ENCODE measurements at regions not wholly inside any gene's neighbourhood (a gene's known extent, or its start where the extent isn't known, plus 50 kb on each side); places are given as distances from the start of the nearest gene placed in this dataset.
A peak's percentile ranks its signal among the peaks of the same experiment; 100 is the strongest.

DNA sequence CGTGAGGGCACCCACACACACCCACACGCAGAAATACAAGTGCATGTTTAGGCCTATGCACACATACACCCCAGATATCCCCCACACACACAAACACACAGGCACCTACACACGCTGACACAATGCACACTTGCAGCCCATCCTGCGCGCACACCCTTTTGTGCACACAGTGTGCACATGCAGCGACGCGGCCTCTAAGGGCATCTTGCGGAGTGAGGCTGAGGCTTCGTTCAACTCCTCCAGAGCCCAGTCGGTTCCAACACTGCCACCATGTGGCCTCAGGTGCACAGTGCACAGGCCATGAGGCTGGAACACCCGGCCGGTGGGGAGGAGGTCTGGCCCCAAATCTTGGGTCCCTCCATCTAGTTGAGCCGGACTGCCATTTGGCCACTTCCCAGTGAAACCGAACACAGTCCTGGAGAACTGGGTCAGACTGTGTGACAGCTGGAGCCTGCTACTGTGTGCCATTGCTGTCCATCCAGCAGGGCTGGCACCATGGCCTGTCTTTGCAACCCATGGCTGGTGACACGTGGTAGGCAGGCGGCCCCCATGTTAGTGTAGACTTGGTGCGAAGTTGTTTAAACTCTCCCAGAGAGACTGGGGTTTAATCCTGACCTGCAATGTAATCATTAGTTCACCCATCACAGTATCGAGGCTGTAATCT is 97.7 kb upstream of the MVB12B start:
- no peak overlapping the region for H3K4me2 ChIP-seq
- ATAC-seq, result peak; percentile 96
- peak; percentile 90 for DNase-seq (ENCODE audit: low spot score)
- Mint-ChIP-seq H3K4me1 (no peaks in the 10 kb centered on the region), H3K27ac (no peak overlapping the region), H3K36me3 (ENCODE audit: low read depth) (no peaks in the 10 kb centered on the region), H3K4me3 (no peak overlapping the region), H3K27me3 (ENCODE audit: insufficient read depth, low read depth, poor library complexity) (peaks cover 12% of the 10 kb centered on the region), H3K9me3 (no peaks in the 10 kb centered on the region; the same call in 2 of the 3 replicates)
- H3K79me2 ChIP-seq (replicated peaks; ENCODE audit: insufficient read depth), result no peaks in the 10 kb centered on the region
- H3K36me3 ChIP-seq (ENCODE audit: insufficient read depth), result no peaks in the 10 kb centered on the region
- no peaks in the 10 kb centered on the region for H3F3A ChIP-seq (replicated peaks; ENCODE audit: low read depth)
- 0 out of 2 replicates have a peak overlapping the region, but pooled peaks have one; percentile 66 for H2AFZ ChIP-seq
- no peak for TF ChIP-seq JUNB (IDR thresholded peaks at IDR 0.05; ENCODE audit: unreplicated experiment)
- TF ChIP-seq, protein P1, sequence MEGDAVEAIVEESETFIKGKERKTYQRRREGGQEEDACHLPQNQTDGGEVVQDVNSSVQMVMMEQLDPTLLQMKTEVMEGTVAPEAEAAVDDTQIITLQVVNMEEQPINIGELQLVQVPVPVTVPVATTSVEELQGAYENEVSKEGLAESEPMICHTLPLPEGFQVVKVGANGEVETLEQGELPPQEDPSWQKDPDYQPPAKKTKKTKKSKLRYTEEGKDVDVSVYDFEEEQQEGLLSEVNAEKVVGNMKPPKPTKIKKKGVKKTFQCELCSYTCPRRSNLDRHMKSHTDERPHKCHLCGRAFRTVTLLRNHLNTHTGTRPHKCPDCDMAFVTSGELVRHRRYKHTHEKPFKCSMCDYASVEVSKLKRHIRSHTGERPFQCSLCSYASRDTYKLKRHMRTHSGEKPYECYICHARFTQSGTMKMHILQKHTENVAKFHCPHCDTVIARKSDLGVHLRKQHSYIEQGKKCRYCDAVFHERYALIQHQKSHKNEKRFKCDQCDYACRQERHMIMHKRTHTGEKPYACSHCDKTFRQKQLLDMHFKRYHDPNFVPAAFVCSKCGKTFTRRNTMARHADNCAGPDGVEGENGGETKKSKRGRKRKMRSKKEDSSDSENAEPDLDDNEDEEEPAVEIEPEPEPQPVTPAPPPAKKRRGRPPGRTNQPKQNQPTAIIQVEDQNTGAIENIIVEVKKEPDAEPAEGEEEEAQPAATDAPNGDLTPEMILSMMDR (conservative IDR thresholded peaks at IDR 0.05; ENCODE audit: low read depth in 2 of 2), result peak; percentile 79 to 97
- no peaks in the 10 kb centered on the region for H3K4me1 ChIP-seq (ENCODE audit: insufficient read depth)
- no peak overlapping the region for H3K27ac ChIP-seq (ENCODE audit: low read depth)
- H3K4me3 ChIP-seq, result no peak overlapping the region
- no peaks in the 10 kb centered on the region for H3K27me3 ChIP-seq (ENCODE audit: insufficient read depth)
- H4K20me1 ChIP-seq (replicated peaks; ENCODE audit: insufficient read depth), result no peaks in the 10 kb centered on the region
- no peaks in the 10 kb centered on the region for H3K9me2 ChIP-seq (ENCODE audit: insufficient read depth)

DNA sequence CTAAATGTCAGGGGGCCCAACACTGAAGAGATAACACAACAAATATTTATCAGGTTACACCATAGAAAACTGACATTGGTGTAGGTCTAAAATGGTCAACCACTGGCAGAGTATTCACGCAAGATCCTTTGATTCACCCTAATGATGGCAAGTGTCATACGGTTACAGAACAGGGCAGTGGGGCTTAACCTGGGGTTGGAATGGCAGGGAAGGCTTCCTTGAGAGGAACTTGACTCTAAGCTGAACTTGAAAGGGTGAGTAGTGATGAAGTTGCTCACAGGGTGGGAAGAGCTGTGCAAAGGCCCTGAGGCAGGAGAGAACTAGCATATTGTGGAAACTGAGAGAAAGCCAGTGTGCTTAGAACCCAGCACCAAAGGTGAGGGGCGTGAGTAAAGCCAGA is 97.1 kb upstream of the MVB12B start:
- H3K27ac ChIP-seq (ENCODE audit: low read depth), result no peak overlapping the region
- H3K4me2 ChIP-seq, result no peak overlapping the region
- no peak for ATAC-seq
- H3F3A ChIP-seq (replicated peaks; ENCODE audit: low read depth), result no peaks in the 10 kb centered on the region
- no peaks in the 10 kb centered on the region for H3K36me3 ChIP-seq (ENCODE audit: insufficient read depth)
- H3K4me1 ChIP-seq (ENCODE audit: insufficient read depth), result no peaks in the 10 kb centered on the region
- Mint-ChIP-seq H3K9me3 (no peaks in the 10 kb centered on the region; the same call in 2 of the 3 replicates), H3K27me3 (ENCODE audit: insufficient read depth, low read depth, poor library complexity) (peaks cover 10% of the 10 kb centered on the region), H3K27ac (no peak overlapping the region), H3K36me3 (ENCODE audit: low read depth) (no peaks in the 10 kb centered on the region), H3K4me3 (no peak overlapping the region), H3K4me1 (no peaks in the 10 kb centered on the region)
- no peaks in the 10 kb centered on the region for H3K79me2 ChIP-seq (replicated peaks; ENCODE audit: insufficient read depth)
- H2AFZ ChIP-seq, result no peak overlapping the region
- no peaks in the 10 kb centered on the region for H3K9me2 ChIP-seq (ENCODE audit: insufficient read depth)
- H3K4me3 ChIP-seq, result no peak overlapping the region
- DNase-seq (ENCODE audit: low spot score), result no peak
- no peaks in the 10 kb centered on the region for H3K27me3 ChIP-seq (ENCODE audit: insufficient read depth)
- H4K20me1 ChIP-seq (replicated peaks; ENCODE audit: insufficient read depth), result no peaks in the 10 kb centered on the region
- TF ChIP-seq, protein P2, sequence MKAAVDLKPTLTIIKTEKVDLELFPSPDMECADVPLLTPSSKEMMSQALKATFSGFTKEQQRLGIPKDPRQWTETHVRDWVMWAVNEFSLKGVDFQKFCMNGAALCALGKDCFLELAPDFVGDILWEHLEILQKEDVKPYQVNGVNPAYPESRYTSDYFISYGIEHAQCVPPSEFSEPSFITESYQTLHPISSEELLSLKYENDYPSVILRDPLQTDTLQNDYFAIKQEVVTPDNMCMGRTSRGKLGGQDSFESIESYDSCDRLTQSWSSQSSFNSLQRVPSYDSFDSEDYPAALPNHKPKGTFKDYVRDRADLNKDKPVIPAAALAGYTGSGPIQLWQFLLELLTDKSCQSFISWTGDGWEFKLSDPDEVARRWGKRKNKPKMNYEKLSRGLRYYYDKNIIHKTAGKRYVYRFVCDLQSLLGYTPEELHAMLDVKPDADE (IDR thresholded peaks at IDR 0.05), result no peak
- TF ChIP-seq, protein P1 (conservative IDR thresholded peaks at IDR 0.05; ENCODE audit: low read depth in 2 of 2), result no peak
- TF ChIP-seq CREB1 (CRISPR knock-in tag; IDR thresholded peaks at IDR 0.05; ENCODE audit: low read depth), result no peak
- TF ChIP-seq ZNF331 (CRISPR knock-in tag; IDR thresholded peaks at IDR 0.05; ENCODE audit: low read depth), result no peak
- TF ChIP-seq, protein P3, sequence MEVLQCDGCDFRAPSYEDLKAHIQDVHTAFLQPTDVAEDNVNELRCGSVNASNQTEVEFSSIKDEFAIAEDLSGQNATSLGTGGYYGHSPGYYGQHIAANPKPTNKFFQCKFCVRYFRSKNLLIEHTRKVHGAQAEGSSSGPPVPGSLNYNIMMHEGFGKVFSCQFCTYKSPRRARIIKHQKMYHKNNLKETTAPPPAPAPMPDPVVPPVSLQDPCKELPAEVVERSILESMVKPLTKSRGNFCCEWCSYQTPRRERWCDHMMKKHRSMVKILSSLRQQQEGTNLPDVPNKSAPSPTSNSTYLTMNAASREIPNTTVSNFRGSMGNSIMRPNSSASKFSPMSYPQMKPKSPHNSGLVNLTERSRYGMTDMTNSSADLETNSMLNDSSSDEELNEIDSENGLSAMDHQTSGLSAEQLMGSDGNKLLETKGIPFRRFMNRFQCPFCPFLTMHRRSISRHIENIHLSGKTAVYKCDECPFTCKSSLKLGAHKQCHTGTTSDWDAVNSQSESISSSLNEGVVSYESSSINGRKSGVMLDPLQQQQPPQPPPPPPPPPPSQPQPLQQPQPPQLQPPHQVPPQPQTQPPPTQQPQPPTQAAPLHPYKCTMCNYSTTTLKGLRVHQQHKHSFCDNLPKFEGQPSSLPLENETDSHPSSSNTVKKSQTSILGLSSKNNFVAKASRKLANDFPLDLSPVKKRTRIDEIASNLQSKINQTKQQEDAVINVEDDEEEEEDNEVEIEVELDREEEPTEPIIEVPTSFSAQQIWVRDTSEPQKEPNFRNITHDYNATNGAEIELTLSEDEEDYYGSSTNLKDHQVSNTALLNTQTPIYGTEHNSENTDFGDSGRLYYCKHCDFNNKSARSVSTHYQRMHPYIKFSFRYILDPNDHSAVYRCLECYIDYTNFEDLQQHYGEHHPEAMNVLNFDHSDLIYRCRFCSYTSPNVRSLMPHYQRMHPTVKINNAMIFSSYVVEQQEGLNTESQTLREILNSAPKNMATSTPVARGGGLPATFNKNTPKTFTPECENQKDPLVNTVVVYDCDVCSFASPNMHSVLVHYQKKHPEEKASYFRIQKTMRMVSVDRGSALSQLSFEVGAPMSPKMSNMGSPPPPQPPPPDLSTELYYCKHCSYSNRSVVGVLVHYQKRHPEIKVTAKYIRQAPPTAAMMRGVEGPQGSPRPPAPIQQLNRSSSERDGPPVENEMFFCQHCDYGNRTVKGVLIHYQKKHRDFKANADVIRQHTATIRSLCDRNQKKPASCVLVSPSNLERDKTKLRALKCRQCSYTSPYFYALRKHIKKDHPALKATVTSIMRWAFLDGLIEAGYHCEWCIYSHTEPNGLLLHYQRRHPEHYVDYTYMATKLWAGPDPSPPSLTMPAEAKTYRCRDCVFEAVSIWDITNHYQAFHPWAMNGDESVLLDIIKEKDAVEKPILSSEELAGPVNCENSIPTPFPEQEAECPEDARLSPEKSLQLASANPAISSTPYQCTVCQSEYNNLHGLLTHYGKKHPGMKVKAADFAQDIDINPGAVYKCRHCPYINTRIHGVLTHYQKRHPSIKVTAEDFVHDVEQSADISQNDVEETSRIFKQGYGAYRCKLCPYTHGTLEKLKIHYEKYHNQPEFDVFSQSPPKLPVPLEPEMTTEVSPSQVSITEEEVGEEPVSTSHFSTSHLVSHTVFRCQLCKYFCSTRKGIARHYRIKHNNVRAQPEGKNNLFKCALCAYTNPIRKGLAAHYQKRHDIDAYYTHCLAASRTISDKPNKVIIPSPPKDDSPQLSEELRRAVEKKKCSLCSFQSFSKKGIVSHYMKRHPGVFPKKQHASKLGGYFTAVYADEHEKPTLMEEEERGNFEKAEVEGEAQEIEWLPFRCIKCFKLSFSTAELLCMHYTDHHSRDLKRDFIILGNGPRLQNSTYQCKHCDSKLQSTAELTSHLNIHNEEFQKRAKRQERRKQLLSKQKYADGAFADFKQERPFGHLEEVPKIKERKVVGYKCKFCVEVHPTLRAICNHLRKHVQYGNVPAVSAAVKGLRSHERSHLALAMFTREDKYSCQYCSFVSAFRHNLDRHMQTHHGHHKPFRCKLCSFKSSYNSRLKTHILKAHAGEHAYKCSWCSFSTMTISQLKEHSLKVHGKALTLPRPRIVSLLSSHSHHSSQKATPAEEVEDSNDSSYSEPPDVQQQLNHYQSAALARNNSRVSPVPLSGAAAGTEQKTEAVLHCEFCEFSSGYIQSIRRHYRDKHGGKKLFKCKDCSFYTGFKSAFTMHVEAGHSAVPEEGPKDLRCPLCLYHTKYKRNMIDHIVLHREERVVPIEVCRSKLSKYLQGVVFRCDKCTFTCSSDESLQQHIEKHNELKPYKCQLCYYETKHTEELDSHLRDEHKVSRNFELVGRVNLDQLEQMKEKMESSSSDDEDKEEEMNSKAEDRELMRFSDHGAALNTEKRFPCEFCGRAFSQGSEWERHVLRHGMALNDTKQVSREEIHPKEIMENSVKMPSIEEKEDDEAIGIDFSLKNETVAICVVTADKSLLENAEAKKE (CRISPR knock-in tag; IDR thresholded peaks at IDR 0.05), result no peak

Measured in GM23338 (cell line).